Kasumi-1 (cell line): ENCODE measurements at regions not wholly inside any gene's neighbourhood (a gene's known extent, or its start where the extent isn't known, plus 50 kb on each side); places are given as distances from the start of the nearest gene placed in this dataset.
"Not testable (repeated sequence)": the region's sequence is repeated elsewhere in the genome, so short reads cannot be mapped to it uniquely, and the experiment has no call there.

ENCODE experiments used
- DNase-seq, 2 experiments: peaks; one replicate each; lab custom pipeline; 2025; lab: John Stamatoyannopoulos, UW

GRCh38 chr2:142757111-142757510 lies 120.4 kb upstream of the KYNU start:
- no peak for DNase-seq

- no peak for DNase-seq
These were observed 121.0 kb upstream of the KYNU start for GRCh38 chr2:142756430-142756829.

- DNase-seq: no peak
These were observed 122.3 kb upstream of the KYNU start for GRCh38 chr2:142755191-142755590.

GRCh38 chr2:142754182-142754581 lies 123.3 kb upstream of the KYNU start:
- no peak for DNase-seq

GRCh38 chr2:142750858-142751257 lies 126.6 kb upstream of the KYNU start:
- DNase-seq: no peak

GRCh38 chr2:142748559-142749099 lies 128.8 kb upstream of the KYNU start:
- no peak for DNase-seq

GRCh38 chr2:142745691-142746090 lies 131.8 kb upstream of the KYNU start:
- no peak for DNase-seq

GRCh38 chr2:142742371-142743214 lies 134.9 kb upstream of the KYNU start:
- no peak for DNase-seq

- DNase-seq: no peak
These were observed 135.6 kb upstream of the KYNU start for GRCh38 chr2:142741764-142742269.

GRCh38 chr2:142734770-142735169 lies 142.7 kb upstream of the KYNU start:
- no peak for DNase-seq

GRCh38 chr2:142734231-142734630 lies 143.2 kb upstream of the KYNU start:
- peak; percentile 9 to 29 for DNase-seq

- DNase-seq: not testable (repeated sequence)
These were observed 147.7 kb upstream of the KYNU start for GRCh38 chr2:142729814-142730213.

GRCh38 chr2:142727821-142728478 lies 149.5 kb upstream of the KYNU start:
- DNase-seq: not testable (repeated sequence)

- DNase-seq: no peak
These were observed 152.1 kb upstream of the KYNU start for GRCh38 chr2:142725386-142725785.

- DNase-seq: no peak
These were observed 152.6 kb upstream of the KYNU start for GRCh38 chr2:142724713-142725349.

- DNase-seq: peak; percentile 55 to 70
These were observed 153.3 kb upstream of the KYNU start for GRCh38 chr2:142724186-142724585.

- DNase-seq: no peak
These were observed 154.2 kb upstream of the KYNU start for GRCh38 chr2:142723236-142723635.

GRCh38 chr2:142722569-142722968 lies 154.9 kb upstream of the KYNU start:
- DNase-seq: no peak

GRCh38 chr2:142722086-142722485 lies 155.4 kb upstream of the KYNU start:
- no peak for DNase-seq

GRCh38 chr2:142721015-142721414 lies 156.4 kb upstream of the KYNU start:
- DNase-seq: no peak

GRCh38 chr2:142718576-142719155 lies 158.8 kb upstream of the KYNU start:
- no peak for DNase-seq
